ENCODE measurements at regions not wholly inside any gene's neighbourhood (a gene's known extent, or its start where the extent isn't known, plus 50 kb on each side); places are given as distances from the start of the nearest gene placed in this dataset.
"Not testable (repeated sequence)": the region's sequence is repeated elsewhere in the genome, so short reads cannot be mapped to it uniquely, and the experiment has no call there.

DNA sequence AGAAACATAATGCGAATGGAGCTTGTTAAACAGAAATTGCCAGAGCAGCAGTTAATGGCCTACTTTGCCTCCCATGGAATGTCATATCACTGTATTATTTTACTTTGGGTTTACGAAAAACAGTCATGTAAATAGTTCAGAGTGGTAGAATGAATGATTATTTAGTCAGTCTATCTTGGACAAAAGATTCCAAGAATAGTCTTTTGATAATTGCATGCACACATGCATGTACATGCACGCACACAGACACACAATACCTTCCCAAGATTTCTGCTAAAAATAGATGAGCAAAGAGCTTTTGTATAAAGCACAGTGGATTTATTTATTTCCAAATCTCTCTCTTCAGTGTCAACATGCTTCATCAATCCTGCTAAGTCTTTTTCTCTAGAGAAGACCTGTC, 800.7 kb downstream of the DIPK2A start:
- H3K4me3 Mint-ChIP-seq: no peak overlapping the region
- no peaks in the 10 kb centered on the region for H3K9me3 Mint-ChIP-seq
- no peaks in the 10 kb centered on the region for H3K4me1 Mint-ChIP-seq
- H3K36me3 Mint-ChIP-seq (ENCODE audit: low read depth): no peaks in the 10 kb centered on the region
- no peaks in the 10 kb centered on the region for H3K27me3 Mint-ChIP-seq
- intact Hi-C loops (cut with micrococcal nuclease): no loop called here
- DNase-seq: no peak
- no peak overlapping the region for H3K27ac Mint-ChIP-seq

DNA sequence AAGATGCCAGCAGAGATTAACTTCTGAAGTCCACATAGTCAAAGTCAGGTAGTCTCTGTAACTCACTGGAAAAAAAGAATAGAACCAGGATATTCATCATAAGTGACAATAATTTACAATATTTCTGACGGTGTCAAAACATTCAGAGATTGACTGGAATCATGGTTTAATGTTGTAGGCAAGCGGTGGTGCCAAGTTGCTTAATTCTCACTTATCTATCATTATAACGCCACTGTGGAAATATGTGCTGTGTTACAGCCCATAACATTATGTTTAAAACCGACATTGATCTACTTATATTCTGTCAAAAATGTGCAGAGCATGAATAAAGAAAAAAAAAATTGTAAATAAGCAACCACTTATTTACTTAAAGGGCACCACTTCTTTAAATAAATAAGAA, 801.7 kb downstream of the DIPK2A start:
- Mint-ChIP-seq H3K4me3 (no peak overlapping the region), H3K9me3 (no peaks in the 10 kb centered on the region), H3K27ac (no peak overlapping the region), H3K36me3 (ENCODE audit: low read depth) (no peaks in the 10 kb centered on the region), H3K27me3 (no peaks in the 10 kb centered on the region), H3K4me1 (no peaks in the 10 kb centered on the region)
- intact Hi-C loops (cut with micrococcal nuclease): no loop called here
- no peak for DNase-seq

DNA sequence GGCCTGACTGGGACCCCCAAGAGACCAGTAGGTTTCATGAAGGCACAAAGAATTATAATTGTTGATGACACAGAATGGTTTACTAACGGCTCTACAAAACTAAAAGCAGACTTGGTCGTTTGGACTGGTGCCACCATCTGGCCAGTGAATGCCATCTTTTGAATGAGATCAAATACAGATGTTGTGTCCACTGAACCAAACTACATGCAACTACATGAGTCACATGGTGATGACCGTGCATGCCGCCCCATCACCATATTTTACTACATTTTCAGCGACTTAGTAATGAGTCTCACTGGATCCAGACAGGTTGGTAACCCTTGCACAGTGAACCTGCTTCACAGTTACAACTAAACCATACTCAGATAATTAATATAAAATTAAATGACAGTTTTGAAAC, 803.3 kb downstream of the DIPK2A start:
- no peaks in the 10 kb centered on the region for H3K27me3 Mint-ChIP-seq
- no peaks in the 10 kb centered on the region for H3K4me1 Mint-ChIP-seq
- DNase-seq: no peak
- intact Hi-C loops (cut with micrococcal nuclease): no loop called here
- no peak overlapping the region for H3K27ac Mint-ChIP-seq
- H3K36me3 Mint-ChIP-seq (ENCODE audit: low read depth): no peaks in the 10 kb centered on the region
- no peak overlapping the region for H3K4me3 Mint-ChIP-seq
- no peaks in the 10 kb centered on the region for H3K9me3 Mint-ChIP-seq

DNA sequence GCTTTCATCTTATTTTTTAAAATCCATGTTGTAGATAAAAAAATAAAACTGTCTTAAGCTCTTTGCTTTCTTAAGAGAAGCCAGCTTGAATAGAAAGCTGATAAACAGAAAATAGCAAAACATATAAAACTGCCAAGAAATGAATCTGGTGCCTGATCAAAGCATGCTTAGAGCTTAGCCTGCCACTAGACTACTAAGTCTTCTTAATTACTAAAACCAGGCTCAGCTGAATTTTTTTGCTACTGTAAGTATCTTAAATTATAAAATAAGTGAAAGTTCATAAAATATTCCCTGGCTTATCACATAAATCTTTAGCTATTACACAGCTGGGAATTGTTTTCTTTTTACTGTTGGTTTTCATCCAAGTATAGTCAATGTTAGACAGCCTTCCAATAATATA, 803.9 kb downstream of the DIPK2A start:
- Mint-ChIP-seq H3K27ac (no peak overlapping the region), H3K9me3 (no peaks in the 10 kb centered on the region), H3K36me3 (ENCODE audit: low read depth) (no peaks in the 10 kb centered on the region), H3K4me1 (no peaks in the 10 kb centered on the region), H3K27me3 (no peaks in the 10 kb centered on the region), H3K4me3 (no peak overlapping the region)
- intact Hi-C loops (cut with micrococcal nuclease): no loop called here
- no peak for DNase-seq

DNA sequence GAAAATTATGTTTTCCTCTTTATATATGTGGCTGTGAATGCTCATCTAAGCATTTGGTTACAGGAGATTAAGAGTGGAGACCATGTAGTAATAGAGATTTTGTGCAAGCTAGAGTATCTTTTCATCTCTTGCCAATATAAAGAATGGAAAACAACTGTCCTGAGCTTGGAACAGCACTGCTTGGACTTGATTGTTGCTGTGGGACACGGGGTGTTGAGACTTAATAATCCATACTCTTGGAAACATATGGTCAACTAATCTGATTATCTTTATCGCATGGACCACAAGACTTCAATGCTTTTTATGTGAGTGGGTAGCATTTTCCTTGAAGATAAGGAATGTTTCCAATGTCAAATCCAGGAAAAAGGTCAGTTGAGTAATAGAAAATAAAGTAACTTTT, 806.3 kb downstream of the DIPK2A start:
- no peak overlapping the region for H3K27ac Mint-ChIP-seq
- intact Hi-C loops (cut with micrococcal nuclease): no loop called here
- no peaks in the 10 kb centered on the region for H3K36me3 Mint-ChIP-seq (ENCODE audit: low read depth)
- no peaks in the 10 kb centered on the region for H3K27me3 Mint-ChIP-seq
- DNase-seq: no peak
- H3K4me3 Mint-ChIP-seq: no peak overlapping the region
- H3K4me1 Mint-ChIP-seq: no peaks in the 10 kb centered on the region
- no peaks in the 10 kb centered on the region for H3K9me3 Mint-ChIP-seq

DNA sequence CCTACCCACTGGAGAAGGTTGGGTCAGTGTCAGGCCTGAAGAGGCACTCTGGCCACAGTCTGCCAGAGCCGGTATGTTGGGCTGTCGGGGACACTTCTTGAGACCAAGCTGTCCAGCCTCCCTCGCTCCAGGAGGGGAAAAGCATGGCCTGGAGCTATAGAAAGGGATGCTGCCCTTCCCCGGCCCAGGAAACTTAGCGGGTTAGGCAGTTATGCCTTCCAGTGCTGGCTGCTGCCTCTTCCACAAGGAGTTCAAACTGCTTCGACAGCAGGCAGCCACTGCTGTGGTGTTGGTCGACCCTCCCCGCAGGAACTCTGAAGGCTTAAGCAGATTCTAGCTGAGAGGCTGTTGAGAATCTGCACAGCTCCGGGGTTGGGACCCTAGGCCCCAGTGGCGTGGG, 819.4 kb downstream of the DIPK2A start:
- Mint-ChIP-seq H3K27me3 (no peaks in the 10 kb centered on the region), H3K4me1 (no peaks in the 10 kb centered on the region), H3K36me3 (ENCODE audit: low read depth) (no peaks in the 10 kb centered on the region), H3K4me3 (no peak overlapping the region), H3K27ac (no peak overlapping the region), H3K9me3 (no peaks in the 10 kb centered on the region)
- intact Hi-C loops (cut with micrococcal nuclease): no loop called here
- DNase-seq: no peak

DNA sequence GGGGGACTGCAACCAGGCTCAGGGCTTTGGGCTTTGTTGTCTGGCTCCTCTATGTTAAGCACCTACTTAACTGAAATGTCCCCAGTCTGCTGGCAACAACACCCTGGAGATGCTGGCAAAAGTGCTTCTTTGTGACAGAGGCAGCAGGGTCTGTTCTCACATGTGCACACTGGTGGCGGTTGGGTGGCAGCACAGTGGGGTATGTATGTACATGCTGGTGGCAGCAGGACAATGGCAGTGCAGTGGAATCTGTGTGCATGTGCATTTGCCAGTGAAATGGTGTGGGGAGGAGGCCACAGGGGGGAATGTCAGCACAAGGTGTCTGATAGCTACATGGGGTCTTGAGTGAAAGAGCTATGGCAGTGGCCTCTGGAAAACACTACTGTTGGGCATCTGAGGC, 830.3 kb downstream of the DIPK2A start:
- DNase-seq: no peak
- Mint-ChIP-seq H3K27ac (no peak overlapping the region), H3K9me3 (no peaks in the 10 kb centered on the region), H3K4me1 (no peaks in the 10 kb centered on the region), H3K36me3 (ENCODE audit: low read depth) (no peaks in the 10 kb centered on the region), H3K4me3 (no peak overlapping the region), H3K27me3 (no peaks in the 10 kb centered on the region)
- intact Hi-C loops (cut with micrococcal nuclease): no loop called here

DNA sequence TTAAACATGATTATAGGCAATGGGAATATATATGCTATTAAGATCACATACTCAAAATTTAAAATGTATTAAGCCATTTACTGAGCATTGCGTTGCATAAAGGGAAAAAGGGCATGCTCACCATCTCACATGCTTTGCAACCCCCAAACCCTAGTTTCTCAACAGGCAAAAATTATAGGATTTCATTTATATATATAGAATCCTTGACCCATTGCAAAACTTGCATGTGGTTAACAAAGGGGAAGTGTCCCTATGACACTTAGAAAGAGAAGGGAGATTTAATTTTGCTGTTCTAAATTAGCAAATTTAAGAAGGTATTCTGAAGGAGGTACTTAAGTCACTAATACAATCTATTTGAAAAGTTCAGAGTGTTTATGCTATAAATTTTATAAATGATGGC, 837.8 kb downstream of the DIPK2A start:
- intact Hi-C loops (cut with micrococcal nuclease): no loop called here
- Mint-ChIP-seq H3K4me1 (no peaks in the 10 kb centered on the region), H3K27me3 (no peaks in the 10 kb centered on the region), H3K4me3 (no peak overlapping the region), H3K36me3 (ENCODE audit: low read depth) (no peaks in the 10 kb centered on the region), H3K9me3 (no peaks in the 10 kb centered on the region), H3K27ac (no peak overlapping the region)
- no peak for DNase-seq

DNA sequence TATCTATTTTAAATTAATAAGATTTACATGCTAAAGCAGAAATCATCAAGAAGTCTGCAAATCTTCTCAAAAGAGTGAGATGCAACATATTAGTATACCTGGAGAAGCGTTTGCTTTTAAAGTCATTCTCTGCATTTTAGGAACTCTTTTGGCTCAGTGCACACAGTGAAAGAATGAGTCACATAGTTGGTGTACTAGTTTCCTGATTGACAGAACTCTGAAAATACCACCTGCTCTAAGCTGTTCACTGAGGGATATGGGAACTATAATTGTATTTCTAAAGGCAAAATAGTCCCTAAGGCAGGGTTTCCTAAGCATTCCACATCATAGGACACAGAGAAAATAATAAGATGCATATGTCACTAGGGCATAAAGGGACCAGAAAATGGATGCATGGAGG, 838.5 kb downstream of the DIPK2A start:
- H3K4me1 Mint-ChIP-seq: no peaks in the 10 kb centered on the region
- H3K4me3 Mint-ChIP-seq: no peak overlapping the region
- H3K9me3 Mint-ChIP-seq: no peaks in the 10 kb centered on the region
- intact Hi-C loops (cut with micrococcal nuclease): no loop called here
- no peaks in the 10 kb centered on the region for H3K36me3 Mint-ChIP-seq (ENCODE audit: low read depth)
- DNase-seq: no peak
- H3K27me3 Mint-ChIP-seq: no peaks in the 10 kb centered on the region
- H3K27ac Mint-ChIP-seq: no peak overlapping the region

DNA sequence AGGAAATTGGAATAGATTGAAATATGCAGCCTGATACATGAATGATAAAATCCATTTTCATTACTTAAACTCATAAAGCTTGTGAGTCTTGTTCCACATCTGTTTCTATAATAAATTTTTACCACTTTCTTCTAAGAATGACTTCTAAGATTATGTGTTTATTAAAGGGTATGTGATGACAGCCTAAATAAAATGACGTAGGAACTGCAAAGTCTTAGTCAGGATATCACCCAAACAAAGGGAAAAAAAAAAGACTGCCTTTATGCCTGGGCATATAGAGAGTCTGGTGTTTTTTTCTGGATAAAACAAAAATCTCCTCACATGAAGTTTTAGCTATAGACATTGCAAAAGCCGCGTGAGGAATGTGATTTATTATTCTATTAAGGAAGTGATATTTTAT, 844.0 kb downstream of the DIPK2A start:
- H3K4me1 Mint-ChIP-seq: no peaks in the 10 kb centered on the region
- no peaks in the 10 kb centered on the region for H3K27me3 Mint-ChIP-seq
- no peaks in the 10 kb centered on the region for H3K9me3 Mint-ChIP-seq
- DNase-seq: no peak
- H3K36me3 Mint-ChIP-seq (ENCODE audit: low read depth): no peaks in the 10 kb centered on the region
- intact Hi-C loops (cut with micrococcal nuclease): no loop called here
- no peak overlapping the region for H3K27ac Mint-ChIP-seq
- H3K4me3 Mint-ChIP-seq: no peak overlapping the region

DNA sequence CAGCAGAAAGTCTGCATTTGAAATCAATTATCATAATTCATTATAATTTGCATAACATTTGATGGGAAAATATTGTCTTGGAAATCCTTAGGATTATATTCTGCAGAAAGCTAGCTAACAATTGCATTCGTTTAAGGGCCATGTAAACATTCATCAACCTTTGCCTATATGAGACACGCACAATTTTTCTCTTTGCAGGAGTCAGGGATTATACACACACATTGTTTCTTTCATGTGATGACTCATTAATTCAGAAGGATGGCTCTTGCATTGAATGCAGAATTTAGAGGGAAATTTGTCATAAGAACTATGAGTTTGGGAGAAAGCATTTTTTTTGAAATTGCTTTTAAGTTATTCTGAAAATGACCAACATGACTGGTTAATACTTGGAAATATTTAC, 844.7 kb downstream of the DIPK2A start:
- H3K4me1 Mint-ChIP-seq: no peaks in the 10 kb centered on the region

DNA sequence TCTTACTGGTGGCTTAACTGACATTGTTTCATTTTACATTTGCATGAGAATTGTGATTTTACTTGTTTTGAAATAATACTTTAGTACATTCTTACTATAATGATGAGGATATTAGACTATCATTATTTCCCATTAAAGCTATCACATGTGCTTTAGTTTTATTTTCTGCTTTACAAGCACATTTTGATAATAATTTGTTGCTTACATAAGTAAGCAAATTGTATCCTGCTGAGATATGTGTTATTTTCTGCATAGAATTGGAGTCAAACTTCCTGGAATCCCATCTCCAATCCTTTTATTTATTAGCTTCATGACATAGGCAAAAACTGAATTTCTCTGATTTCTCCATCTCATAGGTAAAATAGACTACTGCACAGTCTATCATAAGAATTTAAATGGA, 847.4 kb downstream of the DIPK2A start:
- Mint-ChIP-seq H3K36me3 (ENCODE audit: low read depth) (no peaks in the 10 kb centered on the region), H3K9me3 (no peaks in the 10 kb centered on the region), H3K4me3 (no peak overlapping the region), H3K4me1 (no peaks in the 10 kb centered on the region), H3K27me3 (no peaks in the 10 kb centered on the region), H3K27ac (no peak overlapping the region)
- intact Hi-C loops (cut with micrococcal nuclease): no loop called here
- no peak for DNase-seq

More for the DNA sequence above, 844.7 kb downstream of the DIPK2A start:
- intact Hi-C loops (cut with micrococcal nuclease): no loop called here
- no peak overlapping the region for H3K27ac Mint-ChIP-seq
- no peaks in the 10 kb centered on the region for H3K27me3 Mint-ChIP-seq
- H3K9me3 Mint-ChIP-seq: no peaks in the 10 kb centered on the region
- no peak overlapping the region for H3K4me3 Mint-ChIP-seq
- DNase-seq: no peak
- no peaks in the 10 kb centered on the region for H3K36me3 Mint-ChIP-seq (ENCODE audit: low read depth)

DNA sequence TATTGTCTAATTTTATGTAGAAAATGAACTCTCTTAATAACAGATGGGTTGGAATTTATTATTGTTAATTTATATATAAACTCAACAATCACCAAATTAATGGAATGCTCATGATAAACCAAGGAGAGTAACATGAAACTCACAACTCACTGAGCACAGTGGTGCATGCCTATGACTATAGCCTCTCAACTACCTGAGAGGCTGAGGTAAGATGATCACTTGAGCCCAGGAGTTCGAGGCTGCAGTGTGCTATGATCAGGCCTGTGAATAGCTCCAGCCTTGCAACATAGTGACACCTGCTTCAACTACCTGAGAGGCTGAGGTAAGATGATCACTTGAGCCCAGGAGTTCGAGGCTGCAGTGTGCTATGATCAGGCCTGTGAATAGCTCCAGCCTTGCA, 848.6 kb downstream of the DIPK2A start:
- H3K4me3 Mint-ChIP-seq; DNase-seq; H3K4me1 Mint-ChIP-seq; H3K27ac Mint-ChIP-seq; H3K9me3 Mint-ChIP-seq; intact Hi-C loops (cut with micrococcal nuclease); H3K36me3 Mint-ChIP-seq (ENCODE audit: low read depth); H3K27me3 Mint-ChIP-seq: not testable (repeated sequence)

DNA sequence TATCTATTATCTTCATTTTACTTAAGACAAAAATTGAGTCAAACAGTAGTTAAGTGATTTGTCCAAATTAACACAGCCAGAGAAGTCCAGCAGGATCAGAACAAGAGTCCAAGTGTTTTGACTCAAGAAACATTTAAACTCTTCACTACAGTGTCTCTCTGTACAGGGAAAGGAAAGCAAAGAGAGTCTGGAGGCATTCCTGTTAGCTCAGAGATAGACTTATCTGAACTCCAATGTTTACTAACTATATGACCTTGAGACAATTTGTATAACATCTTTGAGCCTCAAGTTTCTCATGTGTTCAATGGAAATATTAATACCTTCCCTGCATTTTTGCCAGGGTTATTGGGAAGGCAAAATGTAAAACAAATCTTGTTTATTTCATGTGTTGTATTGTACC, 849.1 kb downstream of the DIPK2A start:
- Mint-ChIP-seq H3K27me3 (no peaks in the 10 kb centered on the region), H3K36me3 (ENCODE audit: low read depth) (no peaks in the 10 kb centered on the region), H3K4me1 (no peaks in the 10 kb centered on the region), H3K27ac (no peak overlapping the region), H3K4me3 (no peak overlapping the region), H3K9me3 (no peaks in the 10 kb centered on the region)
- intact Hi-C loops (cut with micrococcal nuclease): no loop called here
- DNase-seq: no peak

DNA sequence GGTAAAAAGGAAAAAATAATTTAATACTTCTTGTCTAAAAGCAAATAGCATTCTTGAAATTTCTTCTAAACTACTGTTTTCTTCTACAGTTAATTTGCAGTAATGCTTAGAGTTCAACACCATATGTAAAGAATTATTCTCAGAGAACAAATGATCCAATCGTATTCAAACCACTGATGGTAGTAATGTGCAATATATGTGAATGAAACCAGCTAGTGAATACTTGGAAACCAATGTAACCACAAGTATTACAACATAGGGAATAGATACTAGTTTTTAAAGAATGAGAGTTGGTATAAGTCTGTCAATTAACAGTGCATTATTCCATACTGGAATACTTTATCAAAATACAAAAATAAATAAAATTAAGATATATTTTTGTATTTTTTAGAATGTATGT, 850.0 kb downstream of the DIPK2A start:
- intact Hi-C loops (cut with micrococcal nuclease): no loop called here
- no peaks in the 10 kb centered on the region for H3K36me3 Mint-ChIP-seq (ENCODE audit: low read depth)
- no peaks in the 10 kb centered on the region for H3K27me3 Mint-ChIP-seq
- DNase-seq: no peak
- H3K4me3 Mint-ChIP-seq: no peak overlapping the region
- H3K9me3 Mint-ChIP-seq: no peaks in the 10 kb centered on the region
- no peak overlapping the region for H3K27ac Mint-ChIP-seq
- no peaks in the 10 kb centered on the region for H3K4me1 Mint-ChIP-seq

DNA sequence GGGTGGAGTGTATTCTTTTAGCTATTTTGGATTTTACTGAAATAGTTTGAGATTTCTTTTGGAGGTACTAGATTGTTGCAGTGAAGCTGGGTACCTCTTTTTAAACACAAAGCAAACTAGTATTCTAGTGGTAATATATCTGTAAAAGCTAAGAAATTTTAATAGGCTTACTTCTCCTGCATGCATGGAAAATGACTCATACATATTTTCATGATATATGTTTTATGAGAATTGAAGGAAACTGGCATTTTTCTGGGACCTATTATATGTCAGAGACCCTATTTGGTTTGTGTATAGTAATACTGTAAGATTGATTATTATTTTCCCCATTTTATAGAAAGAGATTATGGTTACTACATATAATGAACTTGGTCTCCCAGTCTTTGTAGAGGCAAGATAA, 851.0 kb downstream of the DIPK2A start:
- no peaks in the 10 kb centered on the region for H3K27me3 Mint-ChIP-seq
- H3K36me3 Mint-ChIP-seq (ENCODE audit: low read depth): no peaks in the 10 kb centered on the region
- no peak for DNase-seq
- H3K27ac Mint-ChIP-seq: no peak overlapping the region
- no peaks in the 10 kb centered on the region for H3K4me1 Mint-ChIP-seq
- H3K4me3 Mint-ChIP-seq: no peak overlapping the region
- intact Hi-C loops (cut with micrococcal nuclease): no loop called here
- H3K9me3 Mint-ChIP-seq: no peaks in the 10 kb centered on the region
